ENCODE measurements at regions not wholly inside any gene's neighbourhood (a gene's known extent, or its start where the extent isn't known, plus 50 kb on each side); places are given as distances from the start of the nearest gene placed in this dataset.

GRCh38 chr4:163600727-163601126 is 106.2 kb downstream of the TMA16 start:
- no peak for TF ChIP-seq CTCF (IDR thresholded peaks at IDR 0.05)
- no peak for TF ChIP-seq POLR2A (IDR thresholded peaks at IDR 0.05)

Measured in body of pancreas (tissue), 4 donors.